A673 (cell line): ENCODE measurements at regions not wholly inside any gene's neighbourhood (a gene's known extent, or its start where the extent isn't known, plus 50 kb on each side); places are given as distances from the start of the nearest gene placed in this dataset.

Experiments
- CTCF ChIP-seq: fragments of 300-800, 200-600 bp; sonication (generic); conservative IDR thresholded peaks from 2 replicates; pipeline ENCODE4 v1.5.1; 2017; ENCODE audit warnings: low read depth, mild to moderate bottlenecking, antibody characterized with exemption, low read length, moderate library complexity, mixed read lengths
- EZH2 ChIP-seq: fragments of 200-600 bp; sonication (generic); IDR thresholded peaks from 2 replicates; pipeline ENCODE4 v1.6.1; 2017; ENCODE audit warnings: borderline replicate concordance, low read depth, mild to moderate bottlenecking, mixed read lengths, antibody characterized with exemption, low read length; ENCODE audit not compliant: poor library complexity, severe bottlenecking

- TF ChIP-seq CTCF (no peak), EZH2 (no peak)
Observed at GRCh38 chr5:113809626-113810025, 296.1 kb downstream of the YTHDC2 start.
